Body of pancreas (tissue), 4 donors: ENCODE measurements at regions not wholly inside any gene's neighbourhood (a gene's known extent, or its start where the extent isn't known, plus 50 kb on each side); places are given as distances from the start of the nearest gene placed in this dataset.

Experiments used
- CTCF ChIP-seq, 7 experiments: fragments of 450-650 bp in 4 of 7; fragments of 200-600 bp in 3 of 7; sonication (generic) in 3 of 7; IDR thresholded peaks; one replicate each; pipeline ENCODE4 v1.5.1; 2016 to 2019; ENCODE audit warnings: antibody characterized with exemption in 7 of 7
- POLR2A ChIP-seq, 3 donors: fragments of 450-650 bp; IDR thresholded peaks; one replicate each; pipeline ENCODE4 v1.6.1; 2016; ENCODE audit warnings: antibody characterized with exemption in 3 of 3, mild to moderate bottlenecking in 2 of 3

GRCh38 chr2:16072638-16073290, 132.4 kb downstream of the MYCN start:
- TF ChIP-seq CTCF (IDR thresholded peaks at IDR 0.05) (no peak), POLR2A (IDR thresholded peaks at IDR 0.05) (no peak)
